HepG2 (cell line): ENCODE measurements at regions not wholly inside any gene's neighbourhood (a gene's known extent, or its start where the extent isn't known, plus 50 kb on each side); places are given as distances from the start of the nearest gene placed in this dataset.

Source experiments
- AKAP8 ChIP-seq: sonication (generic); formaldehyde crosslinking; IDR thresholded peaks from 2 replicates; pipeline ENCODE4 v1.5.1; 2020; ENCODE audit warnings: mild to moderate bottlenecking, missing genetic modification reagents
- ARID4A ChIP-seq: sonication (generic); formaldehyde crosslinking; IDR thresholded peaks from 2 replicates; pipeline ENCODE4 v1.5.0; 2020; ENCODE audit warnings: mild to moderate bottlenecking, missing genetic modification reagents, borderline replicate concordance
- DDIT3 ChIP-seq: sonication (generic); formaldehyde crosslinking; IDR thresholded peaks from 2 replicates; pipeline ENCODE4 v1.4.0; 2020; ENCODE audit warnings: mild to moderate bottlenecking, missing genetic modification reagents
- E2F1 ChIP-seq: sonication (generic); formaldehyde crosslinking; IDR thresholded peaks from 2 replicates; pipeline ENCODE4 v1.5.0; 2020; ENCODE audit warnings: missing genetic modification reagents
- E2F2 ChIP-seq: sonication (generic); formaldehyde crosslinking; IDR thresholded peaks from 2 replicates; pipeline ENCODE4 v1.4.0; 2020; ENCODE audit warnings: missing genetic modification reagents, borderline replicate concordance
- FOXO4 ChIP-seq: sonication (generic); formaldehyde crosslinking; conservative IDR thresholded peaks from 2 replicates; pipeline ENCODE4 v1.8.1; 2023; ENCODE audit warnings: missing genetic modification reagents
- REST ChIP-seq, 2 experiments: IDR thresholded peaks; 2 replicates each; pipeline ENCODE4 v1.6.1; 2011 to 2012; ENCODE audit warnings: low read length in 2 of 2, borderline replicate concordance in 1 of 2, low read depth in 1 of 2, mild to moderate bottlenecking in 1 of 2, moderate library complexity in 1 of 2
- TIGD3 ChIP-seq: sonication (generic); formaldehyde crosslinking; IDR thresholded peaks from 2 replicates; pipeline ENCODE4 v1.5.1; 2020; ENCODE audit warnings: mild to moderate bottlenecking, missing genetic modification reagents, borderline replicate concordance
- ZFY ChIP-seq: sonication (generic); formaldehyde crosslinking; IDR thresholded peaks from 2 replicates; pipeline ENCODE4 v1.4.0; 2020; ENCODE audit warnings: missing genetic modification reagents
- ZKSCAN1 ChIP-seq: fragments of 150-350 bp; IDR thresholded peaks from 2 replicates; pipeline ENCODE4 v1.6.1; 2014; ENCODE audit warnings: low read length
- ZNF124 ChIP-seq: sonication (generic); formaldehyde crosslinking; IDR thresholded peaks from 2 replicates; pipeline ENCODE4 v1.4.0; 2020; ENCODE audit warnings: missing genetic modification reagents
- ZNF513 ChIP-seq: sonication (generic); formaldehyde crosslinking; conservative IDR thresholded peaks from 2 replicates; pipeline ENCODE4 v1.5.0; 2020; ENCODE audit warnings: missing genetic modification reagents

GRCh38 chr11:43576803-43577521 lies 103.6 kb upstream of the HSD17B12 start (continued):
- no peak for TF ChIP-seq E2F1 (CRISPR knock-in tag)
- TF ChIP-seq ZNF513 (CRISPR knock-in tag), result no peak
- TF ChIP-seq TIGD3, result no peak
- no peak for TF ChIP-seq AKAP8 (CRISPR knock-in tag)
- no peak for TF ChIP-seq E2F2 (CRISPR knock-in tag)
- TF ChIP-seq ZFY (CRISPR knock-in tag), result no peak
- TF ChIP-seq DDIT3 (CRISPR knock-in tag), result no peak
- peak; percentile 25; the same call in 1 of the 2 replicates for TF ChIP-seq ARID4A (CRISPR knock-in tag)
- no peak for TF ChIP-seq FOXO4
- TF ChIP-seq REST (IDR thresholded peaks at IDR 0.05; ENCODE audit: borderline replicate concordance in 1 of 2, low read depth in 1 of 2, low read length in 2 of 2), result peak; percentile 88 to 98
- TF ChIP-seq ZNF124 (CRISPR knock-in tag), result no peak
- no peak for TF ChIP-seq ZKSCAN1
